CD4-positive, alpha-beta memory T cell (primary cell): ENCODE measurements at regions not wholly inside any gene's neighbourhood (a gene's known extent, or its start where the extent isn't known, plus 50 kb on each side); places are given as distances from the start of the nearest gene placed in this dataset.

Experiments used
- CTCF ChIA-PET: fragments of 350-600 bp; sonication (Branson Sonifier 250); formaldehyde crosslinking; loops from one replicate; lab custom pipeline; 2021; ENCODE audit warnings: inconsistent platforms; ENCODE audit not compliant: partially characterized antibody; lab: Charles Lee
- POLR2A ChIA-PET: fragments of 350-600 bp; sonication (Branson Sonifier 250); formaldehyde crosslinking; loops from one replicate; lab custom pipeline; 2021; ENCODE audit not compliant: partially characterized antibody; lab: Charles Lee
- DNase-seq, 5 donors: peaks; one replicate each; pipeline versions ENCODE4 v3.0.0 to v3.0.0-alpha.2; 2020 to 2022; ENCODE audit warnings: mixed read lengths in 1 of 5
- H3K27ac ChIP-seq: one replicate; pipeline ENCODE4 v1.7.0; 2013; ENCODE audit warnings: low read depth, low read length
- H3K27me3 ChIP-seq: 2 replicates; pipeline ENCODE4 v1.7.0; 2013; ENCODE audit warnings: mild to moderate bottlenecking, low read length, moderate library complexity; ENCODE audit not compliant: insufficient read depth
- H3K36me3 ChIP-seq: 2 replicates; pipeline ENCODE4 v1.7.0; 2013; ENCODE audit warnings: mild to moderate bottlenecking, low read length, moderate library complexity; ENCODE audit not compliant: insufficient read depth
- H3K4me1 ChIP-seq: 2 replicates; pipeline ENCODE4 v1.7.0; 2013; ENCODE audit warnings: mild to moderate bottlenecking, low read length, moderate library complexity; ENCODE audit not compliant: insufficient read depth
- H3K4me3 ChIP-seq, 2 donors: one replicate each; pipeline ENCODE4 v1.7.0; 2013; ENCODE audit warnings: low read length in 2 of 2, mild to moderate bottlenecking in 1 of 2
- H3K9me3 ChIP-seq, 2 donors: one replicate each; pipeline ENCODE4 v1.7.0; 2013; ENCODE audit warnings: low read length in 2 of 2, control low read depth in 1 of 2; ENCODE audit not compliant: control insufficient read depth in 1 of 2
- H3K27ac Mint-ChIP-seq, 7 donors: one replicate each; pipeline ENCODE4 v1.8.0; 2020 to 2021; ENCODE audit warnings: mixed read lengths in 7 of 7, mild to moderate bottlenecking in 6 of 7, inconsistent platforms in 3 of 7, moderate library complexity in 3 of 7
- H3K27me3 Mint-ChIP-seq, 2 donors: one replicate each; pipeline ENCODE4 v1.8.0; 2020 to 2021; ENCODE audit warnings: mixed read lengths in 2 of 2
- H3K36me3 Mint-ChIP-seq, 2 donors: one replicate each; pipeline ENCODE4 v1.8.0; 2020 to 2021; ENCODE audit warnings: mixed read lengths in 2 of 2, inconsistent platforms in 1 of 2, mild to moderate bottlenecking in 1 of 2
- H3K4me1 Mint-ChIP-seq, 4 donors: one replicate each; pipeline ENCODE4 v1.8.0; 2020 to 2021; ENCODE audit warnings: mixed read lengths in 4 of 4, mild to moderate bottlenecking in 1 of 4
- H3K4me3 Mint-ChIP-seq, 8 donors: one replicate each; pipeline ENCODE4 v1.8.0; 2020 to 2021; ENCODE audit warnings: mixed read lengths in 8 of 8, mild to moderate bottlenecking in 7 of 8, moderate library complexity in 6 of 8, inconsistent platforms in 3 of 8
- H3K9me3 Mint-ChIP-seq, 8 donors: one replicate each; pipeline ENCODE4 v1.8.0; 2020 to 2021; ENCODE audit warnings: mixed read lengths in 8 of 8, mild to moderate bottlenecking in 5 of 8, inconsistent platforms in 3 of 8, moderate library complexity in 1 of 8
- intact Hi-C: fragments of 100-400 bp; cut with micrococcal nuclease; formaldehyde crosslinking; loops from one replicate; pipeline ENCODE4 v1.15.1; 2023

DNA sequence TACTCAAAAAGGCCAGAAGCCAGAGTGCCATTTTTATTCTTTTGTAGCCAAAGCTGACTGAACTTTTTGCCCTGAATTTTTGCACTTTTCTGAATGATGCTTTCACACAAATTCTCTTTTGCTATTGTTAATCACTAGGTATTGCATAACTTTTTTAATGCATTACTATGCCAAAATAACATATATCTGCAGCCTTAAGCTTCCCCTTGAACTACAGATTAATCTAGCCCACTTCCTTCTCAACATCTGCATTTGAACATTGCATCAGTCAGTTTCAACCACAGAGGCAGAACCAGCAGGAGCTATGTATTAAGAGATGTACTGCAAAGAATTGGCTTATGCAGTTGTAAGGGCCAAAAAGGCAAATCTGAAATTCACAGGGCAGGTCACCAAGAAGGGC, 197.6 kb upstream of the GYPA start:
- no peak overlapping the region for H3K4me3 ChIP-seq
- H3K27me3 ChIP-seq, result no peaks in the 10 kb centered on the region
- CTCF ChIA-PET, result no interaction called here
- H3K4me1 ChIP-seq, result no peaks in the 10 kb centered on the region
- no peak overlapping the region for H3K27ac ChIP-seq
- Mint-ChIP-seq H3K36me3 (no peaks in the 10 kb centered on the region), H3K4me1 (no peaks in the 10 kb centered on the region), H3K27me3 (peaks cover 0 to 2% of the 10 kb centered on the region in 2 donors), H3K9me3 (peaks cover 0 to 8% (median 2%) of the 10 kb centered on the region in 8 donors), H3K4me3 (no peak overlapping the region), H3K27ac (no peak overlapping the region)
- intact Hi-C loops, result no loop called here
- no peaks in the 10 kb centered on the region for H3K36me3 ChIP-seq
- H3K9me3 ChIP-seq, result no peaks in the 10 kb centered on the region
- no peak for DNase-seq
- POLR2A ChIA-PET, result no interaction called here

- no peaks in the 10 kb centered on the region for H3K36me3 Mint-ChIP-seq
- POLR2A ChIA-PET, result no interaction called here
- H3K27me3 ChIP-seq, result no peaks in the 10 kb centered on the region
Measured at GRCh38 chr4:144338834-144339233, 198.3 kb upstream of the GYPA start.

DNA sequence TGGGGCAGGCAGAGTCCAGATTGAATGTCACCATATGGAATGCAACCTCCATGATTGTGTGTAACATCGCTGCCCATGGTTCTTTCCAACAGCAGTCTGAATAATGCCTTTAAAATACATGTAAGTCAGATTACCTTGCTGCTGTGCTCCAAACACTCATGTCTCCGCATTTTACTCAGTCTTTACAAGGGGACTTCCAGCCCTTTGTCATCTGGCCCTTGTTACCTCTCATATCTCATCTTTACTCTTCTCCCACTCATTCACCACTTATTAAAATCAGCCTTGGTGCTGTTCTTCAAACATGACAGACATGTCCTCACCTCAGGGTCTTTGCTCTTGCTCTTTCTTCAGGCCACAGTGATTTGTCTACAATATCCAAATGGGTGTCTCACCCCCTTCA, 200.4 kb upstream of the GYPA start:
- Mint-ChIP-seq H3K9me3 (peaks cover 0 to 8% (median 4%) of the 10 kb centered on the region in 8 donors), H3K27me3 (peaks cover 0 to 2% of the 10 kb centered on the region in 2 donors), H3K4me3 (no peak overlapping the region), H3K27ac (no peak overlapping the region), H3K36me3 (no peaks in the 10 kb centered on the region), H3K4me1 (no peaks in the 10 kb centered on the region)
- Histone ChIP-seq H3K9me3 (no peaks in the 10 kb centered on the region), H3K27me3 (no peaks in the 10 kb centered on the region), H3K36me3 (no peaks in the 10 kb centered on the region), H3K27ac (no peak overlapping the region), H3K4me1 (no peaks in the 10 kb centered on the region), H3K4me3 (no peak overlapping the region)
- POLR2A ChIA-PET, result no interaction called here
- CTCF ChIA-PET, result no interaction called here
- intact Hi-C loops, result no loop called here
- no peak for DNase-seq

More at GRCh38 chr4:144338834-144339233, 198.3 kb upstream of the GYPA start:
- Histone ChIP-seq H3K9me3 (no peaks in the 10 kb centered on the region), H3K4me1 (no peaks in the 10 kb centered on the region), H3K27ac (no peak overlapping the region), H3K36me3 (no peaks in the 10 kb centered on the region), H3K4me3 (no peak overlapping the region)
- intact Hi-C loops, result no loop called here
- CTCF ChIA-PET, result no interaction called here
- no peak for DNase-seq
- Mint-ChIP-seq H3K4me1 (no peaks in the 10 kb centered on the region), H3K4me3 (no peak overlapping the region), H3K27me3 (peaks cover 0 to 2% of the 10 kb centered on the region in 2 donors), H3K9me3 (peaks cover 0 to 8% (median 2%) of the 10 kb centered on the region in 8 donors), H3K27ac (no peak overlapping the region)

DNA sequence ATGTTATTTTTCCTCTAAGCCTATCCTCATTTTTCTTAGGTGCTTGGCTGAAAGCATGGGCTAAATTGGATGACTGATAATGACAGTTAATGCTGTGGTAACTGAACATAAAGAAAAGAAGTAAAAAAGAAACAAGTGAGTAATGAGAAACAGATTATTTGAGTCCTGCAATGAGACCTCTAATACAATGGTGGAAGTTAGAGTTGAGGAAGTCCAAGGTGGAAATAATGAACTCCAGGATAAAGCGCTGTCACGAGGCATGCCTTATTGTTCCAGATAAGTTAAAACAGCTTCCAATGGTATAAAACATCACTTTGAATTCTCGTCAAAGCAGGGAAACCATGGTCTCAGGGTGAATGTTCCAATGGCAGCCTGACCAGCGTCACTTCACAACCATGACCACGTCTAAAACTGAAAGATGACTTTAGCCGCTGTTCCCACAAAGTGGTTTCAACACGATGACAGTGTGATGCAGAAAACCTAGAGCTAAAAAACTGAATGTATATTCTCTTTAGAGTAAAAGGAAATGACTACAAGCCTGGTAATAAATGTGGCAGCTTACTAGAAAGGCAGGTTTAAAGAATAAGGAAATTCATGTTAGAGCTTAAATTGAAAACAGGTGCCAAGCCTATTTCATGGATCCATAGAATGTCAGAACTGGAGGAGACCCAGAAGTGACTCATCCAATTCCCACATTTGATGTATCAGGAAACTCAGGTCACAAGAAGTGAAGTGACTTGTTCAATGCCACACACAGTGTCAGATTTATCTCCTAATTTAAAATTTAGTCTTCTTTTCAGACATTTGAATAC, 202.6 kb upstream of the GYPA start:
- Mint-ChIP-seq H3K4me3 (no peak overlapping the region), H3K36me3 (no peaks in the 10 kb centered on the region), H3K9me3 (peaks cover 0 to 8% (median 4%) of the 10 kb centered on the region in 8 donors), H3K27ac (no peak overlapping the region), H3K4me1 (no peaks in the 10 kb centered on the region), H3K27me3 (peaks cover 0 to 2% of the 10 kb centered on the region in 2 donors)
- Histone ChIP-seq H3K27ac (no peak overlapping the region), H3K36me3 (no peaks in the 10 kb centered on the region), H3K9me3 (no peaks in the 10 kb centered on the region), H3K27me3 (no peaks in the 10 kb centered on the region), H3K4me1 (no peaks in the 10 kb centered on the region), H3K4me3 (no peak overlapping the region)
- POLR2A ChIA-PET, result no interaction called here
- CTCF ChIA-PET, result no interaction called here
- intact Hi-C loops, result no loop called here
- no peak for DNase-seq

- no peaks in the 10 kb centered on the region for H3K4me1 Mint-ChIP-seq
- H3K9me3 Mint-ChIP-seq, result peaks cover 0 to 4% (median 0%) of the 10 kb centered on the region in 8 donors
- Histone ChIP-seq H3K36me3 (no peaks in the 10 kb centered on the region), H3K9me3 (no peaks in the 10 kb centered on the region), H3K27ac (no peak overlapping the region), H3K4me1 (no peaks in the 10 kb centered on the region), H3K27me3 (no peaks in the 10 kb centered on the region), H3K4me3 (no peak overlapping the region)
- H3K27ac Mint-ChIP-seq, result no peak overlapping the region
- no peaks in the 10 kb centered on the region for H3K27me3 Mint-ChIP-seq
- CTCF ChIA-PET, result no interaction called here
- intact Hi-C loops, result no loop called here
- H3K36me3 Mint-ChIP-seq, result no peaks in the 10 kb centered on the region
- no peak overlapping the region for H3K4me3 Mint-ChIP-seq
- POLR2A ChIA-PET, result no interaction called here
- no peak for DNase-seq
Measured at GRCh38 chr4:144347121-144347520, 206.6 kb upstream of the GYPA start.

DNA sequence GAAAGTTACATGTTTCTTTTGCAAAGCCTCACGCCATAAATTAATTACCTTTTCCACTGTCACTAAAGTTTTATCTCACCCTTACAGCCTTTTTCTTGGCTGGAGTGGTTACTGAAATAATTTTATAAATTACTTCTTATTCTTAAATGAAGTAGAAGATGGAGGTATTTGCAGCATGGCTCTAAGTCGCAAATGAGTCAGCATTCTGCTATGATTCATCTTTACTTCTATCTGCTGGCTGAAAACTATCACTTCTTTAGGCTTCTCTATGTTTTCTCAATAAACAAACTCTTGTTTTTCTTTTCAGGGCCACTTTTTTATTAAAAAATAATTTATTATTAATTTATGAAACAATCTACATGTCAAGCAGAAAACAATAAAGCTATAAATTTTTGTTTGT, 210.2 kb upstream of the GYPA start:
- H3K36me3 Mint-ChIP-seq, result no peaks in the 10 kb centered on the region
- Histone ChIP-seq H3K9me3 (no peaks in the 10 kb centered on the region), H3K4me1 (no peaks in the 10 kb centered on the region), H3K4me3 (no peak overlapping the region), H3K36me3 (no peaks in the 10 kb centered on the region), H3K27me3 (no peaks in the 10 kb centered on the region), H3K27ac (no peak overlapping the region)
- CTCF ChIA-PET, result no interaction called here
- POLR2A ChIA-PET, result no interaction called here
- H3K4me1 Mint-ChIP-seq, result no peaks in the 10 kb centered on the region
- no peak overlapping the region for H3K27ac Mint-ChIP-seq
- H3K4me3 Mint-ChIP-seq, result no peak overlapping the region
- H3K9me3 Mint-ChIP-seq, result peaks cover 0 to 2% (median 0%) of the 10 kb centered on the region in 8 donors
- no peak for DNase-seq
- intact Hi-C loops, result no loop called here
- no peaks in the 10 kb centered on the region for H3K27me3 Mint-ChIP-seq

DNA sequence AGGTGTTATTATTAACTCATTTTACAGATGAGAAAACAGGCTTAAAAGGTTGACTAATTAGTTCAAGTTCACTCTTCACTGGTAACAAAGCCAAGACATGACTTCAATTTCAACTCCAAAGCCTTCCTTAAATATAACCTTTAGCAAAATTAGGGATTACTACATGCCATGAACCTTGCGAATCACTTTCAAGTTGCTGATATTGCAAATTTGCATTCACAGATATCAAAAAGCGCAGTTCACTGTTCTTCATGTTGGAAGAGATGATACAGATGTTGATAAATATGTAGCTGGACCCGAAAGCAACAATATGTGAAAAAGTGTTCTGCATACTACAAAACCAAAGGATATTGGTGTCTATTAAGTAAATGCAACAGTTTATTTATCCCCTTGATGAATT, 210.8 kb upstream of the GYPA start:
- Histone ChIP-seq H3K27me3 (no peaks in the 10 kb centered on the region), H3K4me3 (no peak overlapping the region), H3K27ac (no peak overlapping the region), H3K36me3 (no peaks in the 10 kb centered on the region), H3K4me1 (no peaks in the 10 kb centered on the region), H3K9me3 (no peaks in the 10 kb centered on the region)
- no peaks in the 10 kb centered on the region for H3K4me1 Mint-ChIP-seq
- POLR2A ChIA-PET, result no interaction called here
- CTCF ChIA-PET, result no interaction called here
- no peak overlapping the region for H3K4me3 Mint-ChIP-seq
- no peak overlapping the region for H3K27ac Mint-ChIP-seq
- no peaks in the 10 kb centered on the region for H3K36me3 Mint-ChIP-seq
- DNase-seq, result no peak
- intact Hi-C loops, result no loop called here
- peaks cover 0 to 4% of the 10 kb centered on the region in 2 donors for H3K27me3 Mint-ChIP-seq
- H3K9me3 Mint-ChIP-seq, result peaks cover 0 to 2% (median 0%) of the 10 kb centered on the region in 8 donors
